ENCODE measurements at regions not wholly inside any gene's neighbourhood (a gene's known extent, or its start where the extent isn't known, plus 50 kb on each side); places are given as distances from the start of the nearest gene placed in this dataset.

- TF ChIP-seq CTCF (IDR thresholded peaks at IDR 0.05) (no peak), POLR2AphosphoS5 (IDR thresholded peaks at IDR 0.05) (no peak)
These were observed 63.9 kb upstream of the GATA2 start for GRCh38 chr3:128556907-128557306.

Data from esophagus muscularis mucosa (tissue), 3 donors.